GM19043 (cell line): ENCODE measurements at regions not wholly inside any gene's neighbourhood (a gene's known extent, or its start where the extent isn't known, plus 50 kb on each side); places are given as distances from the start of the nearest gene placed in this dataset.

Source experiments
- ATAC-seq: cut with Tn5 transposase; IDR thresholded peaks from one replicate; pipeline ENCODE4 v1.9.1; 2021; ENCODE audit warnings: low read depth; ENCODE audit not compliant: unreplicated experiment

GRCh38 chr7:7110706-7111105 lies 71.6 kb upstream of the C1GALT1 start:
- ATAC-seq = no peak

GRCh38 chr7:7112868-7113267 lies 69.5 kb upstream of the C1GALT1 start:
- no peak for ATAC-seq

GRCh38 chr7:7114575-7115291 lies 67.6 kb upstream of the C1GALT1 start:
- no peak for ATAC-seq

- ATAC-seq = no peak
Measured at GRCh38 chr7:7117935-7118586, 64.3 kb upstream of the C1GALT1 start.

- no peak for ATAC-seq
Measured at GRCh38 chr7:7118822-7119221, 63.5 kb upstream of the C1GALT1 start.

GRCh38 chr7:7119729-7120128 lies 62.6 kb upstream of the C1GALT1 start:
- ATAC-seq = no peak

GRCh38 chr7:7122033-7122478 lies 60.3 kb upstream of the C1GALT1 start:
- no peak for ATAC-seq

- ATAC-seq = no peak
Measured at GRCh38 chr7:7122701-7123281, 59.6 kb upstream of the C1GALT1 start.

GRCh38 chr7:7125963-7126362 lies 56.4 kb upstream of the C1GALT1 start:
- no peak for ATAC-seq

- no peak for ATAC-seq
Measured at GRCh38 chr7:7127773-7128172, 54.6 kb upstream of the C1GALT1 start.

GRCh38 chr7:7129381-7129780 lies 53.0 kb upstream of the C1GALT1 start:
- no peak for ATAC-seq

GRCh38 chr7:7131273-7131672 lies 51.1 kb upstream of the C1GALT1 start:
- no peak for ATAC-seq
